H7 (cell line): ENCODE measurements at regions not wholly inside any gene's neighbourhood (a gene's known extent, or its start where the extent isn't known, plus 50 kb on each side); places are given as distances from the start of the nearest gene placed in this dataset.
"Not testable (repeated sequence)": the region's sequence is repeated elsewhere in the genome, so short reads cannot be mapped to it uniquely, and the experiment has no call there.

Experiments
- DNase-seq: peaks from one replicate; pipeline ENCODE4 v3.0.0; 2012
- H3K27me3 ChIP-seq: 2 replicates; pipeline ENCODE4 v1.6.0; 2011; ENCODE audit warnings: mild to moderate bottlenecking, low read length; ENCODE audit not compliant: control insufficient read depth, insufficient read depth
- H3K36me3 ChIP-seq: replicated peaks from 2 replicates; pipeline ENCODE4 v1.5.1; 2011; ENCODE audit warnings: low read length; ENCODE audit not compliant: control insufficient read depth, insufficient read depth
- H3K4me3 ChIP-seq: 2 replicates; pipeline ENCODE4 v1.5.1; 2011; ENCODE audit warnings: low read depth, mild to moderate bottlenecking, control low read depth, low read length, moderate library complexity; ENCODE audit not compliant: insufficient read depth

DNA sequence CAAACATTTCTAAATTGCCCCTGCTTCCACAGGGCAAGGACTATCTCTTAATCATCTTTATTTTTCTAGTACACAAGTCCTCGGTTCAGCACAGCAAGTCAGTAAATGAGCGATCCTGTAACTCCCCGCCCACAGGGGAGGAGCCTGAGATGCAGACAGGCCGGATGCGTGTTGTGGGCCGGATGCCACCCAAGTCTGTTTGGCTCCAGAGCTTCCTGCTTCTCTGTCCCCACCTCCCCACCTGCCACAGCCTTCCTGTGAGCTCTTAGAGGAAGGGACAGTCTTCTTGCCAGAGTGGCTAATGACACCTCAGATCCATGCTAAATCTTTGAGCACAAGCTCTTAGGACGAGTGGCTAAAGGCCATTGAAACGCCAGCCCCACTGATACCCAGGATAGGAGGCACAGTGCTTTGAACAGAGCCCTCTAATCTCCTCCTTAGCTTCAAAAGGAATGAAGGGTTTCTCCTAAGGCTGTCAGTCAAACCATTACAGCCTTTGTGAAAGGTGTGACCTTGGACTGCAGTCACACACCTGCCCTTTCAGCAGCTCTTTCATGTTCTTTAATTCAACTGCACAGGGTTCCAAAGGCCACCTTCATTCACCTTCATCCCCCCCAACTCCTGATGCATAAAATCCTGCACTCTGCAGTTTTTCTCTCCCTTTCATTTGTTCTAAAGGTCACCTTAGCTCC lies 264.3 kb downstream of the TFAP2C start:
- DNase-seq = peak; percentile 69
- no peak overlapping the region for H3K4me3 ChIP-seq
- H3K36me3 ChIP-seq = no peaks in the 10 kb centered on the region
- H3K27me3 ChIP-seq = no peaks in the 10 kb centered on the region; the same call in 1 of the 2 replicates

DNA sequence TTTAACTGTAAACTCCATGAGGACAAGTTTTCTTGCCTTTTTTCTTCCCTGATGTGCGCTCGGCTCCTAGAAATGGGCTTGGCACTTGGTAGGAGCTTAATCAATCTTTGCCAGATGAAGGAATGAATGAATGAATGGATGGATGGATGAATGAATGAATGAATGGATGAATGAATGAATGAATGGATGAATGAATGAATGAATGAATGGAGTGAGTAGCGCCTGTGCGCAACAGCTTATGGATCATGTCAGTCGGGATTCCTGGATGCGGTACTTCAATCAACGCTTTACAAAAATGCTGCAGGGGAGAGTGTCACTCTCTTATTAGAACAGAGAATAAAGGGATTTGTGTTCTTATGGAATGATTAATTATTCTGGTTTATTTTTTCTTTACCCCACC lies 267.3 kb downstream of the TFAP2C start:
- Histone ChIP-seq H3K36me3 (no peaks in the 10 kb centered on the region), H3K4me3 (no peak overlapping the region), H3K27me3 (no peaks in the 10 kb centered on the region; the same call in 1 of the 2 replicates)
- DNase-seq = no peak

- peak; percentile 65 for DNase-seq
- H3K27me3 ChIP-seq = no peaks in the 10 kb centered on the region; the same call in 1 of the 2 replicates
- H3K4me3 ChIP-seq = no peak overlapping the region
Measured at GRCh38 chr20:56897318-56897957, 268.3 kb downstream of the TFAP2C start.

GRCh38 chr20:56897958-56898349 lies 268.8 kb downstream of the TFAP2C start:
- DNase-seq = no peak

More at GRCh38 chr20:56897318-56897957, 268.3 kb downstream of the TFAP2C start:
- H3K36me3 ChIP-seq = no peaks in the 10 kb centered on the region

GRCh38 chr20:56899506-56899905 lies 270.4 kb downstream of the TFAP2C start:
- Histone ChIP-seq H3K4me3 (no peak overlapping the region), H3K27me3 (no peaks in the 10 kb centered on the region), H3K36me3 (no peaks in the 10 kb centered on the region)
- no peak for DNase-seq

More at GRCh38 chr20:56897958-56898349, 268.8 kb downstream of the TFAP2C start:
- H3K27me3 ChIP-seq = no peaks in the 10 kb centered on the region; the same call in 1 of the 2 replicates
- H3K4me3 ChIP-seq = no peak overlapping the region
- H3K36me3 ChIP-seq = no peaks in the 10 kb centered on the region

DNA sequence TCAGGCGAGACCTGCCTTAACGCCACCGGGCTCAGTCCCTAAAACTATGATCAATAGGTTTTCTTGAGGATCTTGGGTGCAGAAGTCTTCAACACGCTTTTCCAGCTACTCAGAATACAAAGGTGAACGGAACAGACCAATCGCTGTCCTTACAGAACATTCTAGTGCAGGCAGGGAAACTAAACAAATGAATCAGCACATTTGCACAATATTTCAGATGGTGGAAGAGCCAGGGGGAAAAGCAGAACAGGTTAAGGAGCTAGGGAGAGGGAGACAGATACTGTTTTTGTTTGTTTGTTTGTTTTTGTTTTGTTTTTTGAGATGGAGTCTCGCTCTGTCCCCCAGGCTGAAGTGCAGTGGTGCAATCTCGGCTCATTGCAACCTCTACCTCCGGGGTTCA lies 271.1 kb downstream of the TFAP2C start:
- Histone ChIP-seq H3K4me3 (no peak overlapping the region), H3K36me3 (no peaks in the 10 kb centered on the region), H3K27me3 (no peaks in the 10 kb centered on the region)
- DNase-seq = no peak

DNA sequence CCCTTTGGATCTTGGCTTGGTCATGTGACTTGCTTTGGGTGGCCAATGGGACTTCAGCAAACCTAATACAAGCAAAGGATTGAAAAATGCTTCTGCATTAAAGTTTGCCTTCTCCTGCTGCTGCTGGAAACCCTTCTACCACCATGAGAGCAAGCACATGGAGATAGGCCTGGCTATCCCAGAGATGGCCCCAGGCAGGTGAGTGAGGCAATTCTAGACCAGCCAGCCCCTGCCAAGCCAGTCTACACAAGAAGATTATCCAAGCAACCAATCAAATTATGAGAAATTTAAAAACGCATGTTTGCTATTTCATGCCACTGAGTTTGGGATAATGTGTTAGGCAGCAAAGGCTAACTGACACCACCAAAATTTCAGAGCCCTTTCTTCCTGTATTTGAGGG lies 274.3 kb downstream of the TFAP2C start:
- no peak overlapping the region for H3K4me3 ChIP-seq
- no peaks in the 10 kb centered on the region for H3K36me3 ChIP-seq

GRCh38 chr20:56903858-56904257 lies 274.8 kb downstream of the TFAP2C start:
- DNase-seq = no peak
- Histone ChIP-seq H3K36me3 (no peaks in the 10 kb centered on the region), H3K27me3 (no peaks in the 10 kb centered on the region), H3K4me3 (no peak overlapping the region)

More for the DNA sequence above, 274.3 kb downstream of the TFAP2C start:
- DNase-seq = no peak
- no peaks in the 10 kb centered on the region for H3K27me3 ChIP-seq

GRCh38 chr20:56909918-56910714 lies 281.0 kb downstream of the TFAP2C start:
- Histone ChIP-seq H3K4me3 (no peak overlapping the region), H3K27me3 (no peaks in the 10 kb centered on the region), H3K36me3 (no peaks in the 10 kb centered on the region)
- DNase-seq = no peak

- no peaks in the 10 kb centered on the region for H3K36me3 ChIP-seq
- no peaks in the 10 kb centered on the region for H3K27me3 ChIP-seq
- no peak overlapping the region for H3K4me3 ChIP-seq
- peak; percentile 61 for DNase-seq
Measured at GRCh38 chr20:56911946-56912345, 282.8 kb downstream of the TFAP2C start.

DNA sequence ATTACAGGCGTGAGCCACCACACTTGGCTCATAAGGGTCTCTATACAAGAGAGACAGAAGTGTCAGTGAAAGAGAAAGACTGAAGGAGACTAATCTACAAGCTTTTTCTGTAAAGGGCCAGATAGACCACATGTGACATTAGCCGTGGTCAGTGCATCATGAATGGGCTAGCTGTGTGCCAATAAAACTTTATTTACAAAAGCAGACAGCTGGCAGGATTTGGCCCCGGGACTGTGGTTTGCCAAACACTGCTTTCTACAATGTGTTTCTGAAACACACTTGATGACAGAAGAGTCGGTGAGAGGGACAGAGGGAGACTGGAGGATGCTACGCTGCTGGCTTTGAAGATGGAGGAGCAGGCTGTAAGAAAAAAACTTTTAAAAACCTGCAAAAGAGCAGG lies 285.4 kb downstream of the TFAP2C start:
- H3K27me3 ChIP-seq = no peaks in the 10 kb centered on the region

GRCh38 chr20:56916345-56916622 lies 287.2 kb downstream of the TFAP2C start:
- no peak for DNase-seq
- H3K4me3 ChIP-seq = no peak overlapping the region
- H3K27me3 ChIP-seq = no peaks in the 10 kb centered on the region
- no peaks in the 10 kb centered on the region for H3K36me3 ChIP-seq

More for the DNA sequence above, 285.4 kb downstream of the TFAP2C start:
- Histone ChIP-seq H3K36me3 (no peaks in the 10 kb centered on the region), H3K4me3 (no peak overlapping the region)
- no peak for DNase-seq

DNA sequence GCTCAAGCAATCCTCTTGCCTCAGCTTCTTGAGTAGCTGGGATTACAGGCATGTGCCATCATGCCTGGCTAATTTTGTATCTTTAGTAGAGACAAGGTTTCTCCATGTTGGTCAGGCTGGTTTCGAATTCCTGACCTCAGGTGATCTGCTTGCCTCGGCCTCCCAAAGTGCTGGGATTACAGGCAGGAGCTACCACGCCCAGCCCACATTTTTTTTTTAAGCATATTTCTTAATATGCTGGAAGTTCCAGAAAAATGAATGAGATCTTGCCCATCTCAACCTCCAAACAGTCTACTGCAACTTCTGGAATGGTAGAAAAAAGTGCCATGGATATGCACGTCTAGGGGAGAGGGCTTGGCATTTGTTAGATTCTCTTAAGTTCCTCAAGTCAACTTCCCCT lies 290.9 kb downstream of the TFAP2C start:
- not testable (repeated sequence) for H3K4me3 ChIP-seq, DNase-seq, H3K36me3 ChIP-seq
- H3K27me3 ChIP-seq = peaks cover 15% of the 10 kb centered on the region

DNA sequence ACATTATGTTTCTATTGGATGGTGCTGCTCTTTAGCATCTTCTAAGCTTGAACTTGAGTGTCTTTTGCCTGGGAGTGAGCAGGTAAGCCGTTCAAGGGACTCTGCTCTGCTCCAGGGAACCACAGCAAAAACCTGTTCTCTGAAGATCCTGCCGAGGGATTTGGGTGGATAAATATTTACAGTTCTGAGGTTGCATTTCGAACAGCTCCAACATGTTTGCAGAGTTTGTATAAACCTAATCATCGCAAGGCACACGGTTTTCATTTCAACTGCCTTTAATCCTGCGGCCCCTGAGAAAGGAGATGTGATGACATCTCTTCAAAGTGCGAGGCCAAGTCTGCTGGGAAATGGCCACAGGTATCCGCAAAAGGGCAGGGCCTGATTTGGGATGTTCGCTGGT lies 293.4 kb downstream of the TFAP2C start:
- no peaks in the 10 kb centered on the region for H3K36me3 ChIP-seq
- H3K27me3 ChIP-seq = peaks cover 34% of the 10 kb centered on the region
- no peak overlapping the region for H3K4me3 ChIP-seq
- DNase-seq = no peak
